ENCODE measurements at regions not wholly inside any gene's neighbourhood (a gene's known extent, or its start where the extent isn't known, plus 50 kb on each side); places are given as distances from the start of the nearest gene placed in this dataset.

GRCh38 chr1:37391211-37392011 is 83.0 kb upstream of the ZC3H12A start:
- TF ChIP-seq CTCF (IDR thresholded peaks at IDR 0.05) (no peak), POLR2A (IDR thresholded peaks at IDR 0.05) (no peak)

All from body of pancreas (tissue), 4 donors.